Mesothelial cell of epicardium (in vitro differentiated cells): ENCODE measurements at regions not wholly inside any gene's neighbourhood (a gene's known extent, or its start where the extent isn't known, plus 50 kb on each side); places are given as distances from the start of the nearest gene placed in this dataset.

Experiments used
- DNase-seq, 2 experiments: peaks; one replicate each; pipeline ENCODE4 v3.0.0; 2021; ENCODE audit warnings: low spot score in 2 of 2; ENCODE audit not compliant: unreplicated experiment in 2 of 2
- H3K27ac Mint-ChIP-seq: 2 replicates; pipeline ENCODE4 v1.8.0; 2021; ENCODE audit warnings: mixed read lengths
- H3K27me3 Mint-ChIP-seq: 2 replicates; pipeline ENCODE4 v1.8.0; 2021; ENCODE audit warnings: low read depth, mixed read lengths
- H3K36me3 Mint-ChIP-seq: 2 replicates; pipeline ENCODE4 v1.8.0; 2021; ENCODE audit warnings: mixed read lengths
- H3K4me1 Mint-ChIP-seq: 2 replicates; pipeline ENCODE4 v1.8.0; 2021; ENCODE audit warnings: mixed read lengths
- H3K4me3 Mint-ChIP-seq: 2 replicates; pipeline ENCODE4 v1.8.0; 2021; ENCODE audit warnings: mild to moderate bottlenecking, moderate library complexity, mixed read lengths
- H3K9me3 Mint-ChIP-seq: 2 replicates; pipeline ENCODE4 v1.8.0; 2021; ENCODE audit warnings: mixed read lengths
- CTCF ChIP-seq: fragments of 200-600 bp; sonication (generic); IDR thresholded peaks from one replicate; pipeline ENCODE4 v1.5.0; 2021; ENCODE audit warnings: antibody characterized with exemption; ENCODE audit not compliant: unreplicated experiment

DNA sequence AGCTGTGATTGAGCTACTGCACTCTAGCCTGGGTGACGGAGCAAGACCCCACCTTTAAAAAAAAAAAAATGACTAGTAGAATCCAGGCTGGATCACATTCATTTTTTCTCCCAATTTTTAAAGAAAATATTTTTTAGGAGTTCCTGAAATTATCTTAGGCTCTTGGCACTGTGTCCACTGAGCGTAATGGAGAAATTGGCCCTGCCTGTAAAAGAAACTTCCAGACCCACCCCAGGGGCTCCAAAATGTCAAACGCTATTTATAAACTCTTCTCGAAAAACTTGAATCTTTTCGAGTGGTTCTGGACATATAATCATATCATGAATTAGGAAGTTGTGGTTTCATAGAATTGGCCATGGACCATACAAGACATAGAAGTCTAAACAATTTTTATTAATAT, 300.2 kb upstream of the RGMA start:
- H3K9me3 Mint-ChIP-seq, result peaks cover 24% of the 10 kb centered on the region
- no peak for TF ChIP-seq CTCF
- peaks cover 8% of the 10 kb centered on the region for H3K27me3 Mint-ChIP-seq
- no peak for DNase-seq
- peaks cover 2% of the 10 kb centered on the region for H3K4me1 Mint-ChIP-seq
- H3K4me3 Mint-ChIP-seq, result no peak overlapping the region
- no peak overlapping the region for H3K27ac Mint-ChIP-seq
- no peaks in the 10 kb centered on the region for H3K36me3 Mint-ChIP-seq

DNA sequence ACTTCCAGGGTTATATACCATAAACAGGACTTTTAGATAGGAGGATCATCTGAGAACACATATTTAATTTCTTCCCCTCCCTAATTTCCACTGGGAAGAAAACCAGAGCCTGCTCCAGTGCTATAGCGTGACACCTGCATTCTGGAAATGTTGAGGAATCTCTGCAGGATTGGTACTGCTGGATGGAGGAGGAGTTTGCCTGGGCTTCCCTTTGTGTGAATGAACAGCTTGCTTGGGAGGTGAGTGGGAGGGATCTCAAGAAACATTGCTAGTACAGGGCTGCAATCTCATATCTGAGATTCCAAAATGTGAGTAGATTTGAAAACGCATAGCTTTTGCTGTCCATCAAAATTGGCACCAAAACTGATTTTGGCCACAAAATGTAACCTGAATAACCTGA, 295.9 kb upstream of the RGMA start:
- peaks cover 25% of the 10 kb centered on the region for H3K27me3 Mint-ChIP-seq
- H3K4me3 Mint-ChIP-seq, result no peak overlapping the region
- no peaks in the 10 kb centered on the region for H3K9me3 Mint-ChIP-seq
- peaks cover 2% of the 10 kb centered on the region for H3K4me1 Mint-ChIP-seq
- H3K36me3 Mint-ChIP-seq, result no peaks in the 10 kb centered on the region
- DNase-seq, result no peak
- TF ChIP-seq CTCF, result no peak
- no peak overlapping the region for H3K27ac Mint-ChIP-seq

- no peaks in the 10 kb centered on the region for H3K9me3 Mint-ChIP-seq
- no peak for DNase-seq
- H3K27ac Mint-ChIP-seq, result no peak overlapping the region
- H3K4me3 Mint-ChIP-seq, result no peak overlapping the region
- no peak for TF ChIP-seq CTCF
- no peaks in the 10 kb centered on the region for H3K36me3 Mint-ChIP-seq
- H3K27me3 Mint-ChIP-seq, result peaks cover 28% of the 10 kb centered on the region
- H3K4me1 Mint-ChIP-seq, result peaks cover 2% of the 10 kb centered on the region
These were observed 293.3 kb upstream of the RGMA start for GRCh38 chr15:93382200-93382820.

GRCh38 chr15:93378558-93378957, 289.5 kb upstream of the RGMA start:
- no peak overlapping the region for H3K4me3 Mint-ChIP-seq
- H3K36me3 Mint-ChIP-seq, result no peaks in the 10 kb centered on the region
- no peak overlapping the region for H3K27ac Mint-ChIP-seq
- no peak for DNase-seq
- peaks cover 58% of the 10 kb centered on the region for H3K27me3 Mint-ChIP-seq
- H3K9me3 Mint-ChIP-seq, result no peaks in the 10 kb centered on the region
- H3K4me1 Mint-ChIP-seq, result no peaks in the 10 kb centered on the region
- TF ChIP-seq CTCF, result no peak

GRCh38 chr15:93372865-93373223, 283.8 kb upstream of the RGMA start:
- no peak for TF ChIP-seq CTCF
- Mint-ChIP-seq H3K36me3 (no peaks in the 10 kb centered on the region), H3K9me3 (no peaks in the 10 kb centered on the region), H3K4me1 (peaks cover 5% of the 10 kb centered on the region), H3K27me3 (peaks cover 59% of the 10 kb centered on the region), H3K4me3 (no peak overlapping the region), H3K27ac (no peak overlapping the region)
- DNase-seq, result no peak
